ENCODE measurements at regions not wholly inside any gene's neighbourhood (a gene's known extent, or its start where the extent isn't known, plus 50 kb on each side); places are given as distances from the start of the nearest gene placed in this dataset.

- ChIA-PET CTCF (interaction anchor here (0.7 kb wide), 1 partner anchor 196 kb away, joined by 3 read pairs; no protein-coding TSS in a partner anchor), POLR2A (no interaction called here)
- no peaks in the 10 kb centered on the region for H3K27me3 Mint-ChIP-seq (ENCODE audit: low read depth)
- no peak overlapping the region for H3K4me3 Mint-ChIP-seq
- H3K9me3 Mint-ChIP-seq, result peaks cover 26% of the 10 kb centered on the region
- no peak overlapping the region for H3K27ac Mint-ChIP-seq
- ATAC-seq (no peak), DNase-seq (ENCODE audit: low spot score) (no peak)
- TF ChIP-seq, protein P1, sequence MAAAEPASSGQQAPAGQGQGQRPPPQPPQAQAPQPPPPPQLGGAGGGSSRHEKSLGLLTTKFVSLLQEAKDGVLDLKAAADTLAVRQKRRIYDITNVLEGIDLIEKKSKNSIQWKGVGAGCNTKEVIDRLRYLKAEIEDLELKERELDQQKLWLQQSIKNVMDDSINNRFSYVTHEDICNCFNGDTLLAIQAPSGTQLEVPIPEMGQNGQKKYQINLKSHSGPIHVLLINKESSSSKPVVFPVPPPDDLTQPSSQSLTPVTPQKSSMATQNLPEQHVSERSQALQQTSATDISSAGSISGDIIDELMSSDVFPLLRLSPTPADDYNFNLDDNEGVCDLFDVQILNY (CRISPR knock-in tag; IDR thresholded peaks at IDR 0.05), result no peak
- TF ChIP-seq SMAD4 (CRISPR knock-in tag; IDR thresholded peaks at IDR 0.05) (no peak), ATF2 (CRISPR knock-in tag; IDR thresholded peaks at IDR 0.05; ENCODE audit: borderline replicate concordance, low read depth) (no peak), NR2C2 (CRISPR knock-in tag; IDR thresholded peaks at IDR 0.05) (no peak), MYBL2 (CRISPR knock-in tag; IDR thresholded peaks at IDR 0.05) (no peak), RELA (CRISPR knock-in tag; IDR thresholded peaks at IDR 0.05; ENCODE audit: borderline replicate concordance) (no peak), ZNF396 (CRISPR knock-in tag; IDR thresholded peaks at IDR 0.05; ENCODE audit: borderline replicate concordance) (no peak), HMGA2 (CRISPR knock-in tag; IDR thresholded peaks at IDR 0.05) (no peak), MAX (CRISPR knock-in tag; IDR thresholded peaks at IDR 0.05) (no peak), FOXP1 (CRISPR knock-in tag; IDR thresholded peaks at IDR 0.05; ENCODE audit: borderline replicate concordance) (no peak), CREM (CRISPR knock-in tag; IDR thresholded peaks at IDR 0.05) (no peak), ZBTB21 (CRISPR knock-in tag; IDR thresholded peaks at IDR 0.05; ENCODE audit: borderline replicate concordance) (no peak), ZNF317 (CRISPR knock-in tag; IDR thresholded peaks at IDR 0.05; ENCODE audit: borderline replicate concordance, low read depth) (no peak)
- TF ChIP-seq, protein P2, sequence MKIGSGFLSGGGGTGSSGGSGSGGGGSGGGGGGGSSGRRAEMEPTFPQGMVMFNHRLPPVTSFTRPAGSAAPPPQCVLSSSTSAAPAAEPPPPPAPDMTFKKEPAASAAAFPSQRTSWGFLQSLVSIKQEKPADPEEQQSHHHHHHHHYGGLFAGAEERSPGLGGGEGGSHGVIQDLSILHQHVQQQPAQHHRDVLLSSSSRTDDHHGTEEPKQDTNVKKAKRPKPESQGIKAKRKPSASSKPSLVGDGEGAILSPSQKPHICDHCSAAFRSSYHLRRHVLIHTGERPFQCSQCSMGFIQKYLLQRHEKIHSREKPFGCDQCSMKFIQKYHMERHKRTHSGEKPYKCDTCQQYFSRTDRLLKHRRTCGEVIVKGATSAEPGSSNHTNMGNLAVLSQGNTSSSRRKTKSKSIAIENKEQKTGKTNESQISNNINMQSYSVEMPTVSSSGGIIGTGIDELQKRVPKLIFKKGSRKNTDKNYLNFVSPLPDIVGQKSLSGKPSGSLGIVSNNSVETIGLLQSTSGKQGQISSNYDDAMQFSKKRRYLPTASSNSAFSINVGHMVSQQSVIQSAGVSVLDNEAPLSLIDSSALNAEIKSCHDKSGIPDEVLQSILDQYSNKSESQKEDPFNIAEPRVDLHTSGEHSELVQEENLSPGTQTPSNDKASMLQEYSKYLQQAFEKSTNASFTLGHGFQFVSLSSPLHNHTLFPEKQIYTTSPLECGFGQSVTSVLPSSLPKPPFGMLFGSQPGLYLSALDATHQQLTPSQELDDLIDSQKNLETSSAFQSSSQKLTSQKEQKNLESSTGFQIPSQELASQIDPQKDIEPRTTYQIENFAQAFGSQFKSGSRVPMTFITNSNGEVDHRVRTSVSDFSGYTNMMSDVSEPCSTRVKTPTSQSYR (CRISPR knock-in tag; IDR thresholded peaks at IDR 0.05), result no peak
- TF ChIP-seq, protein P3, sequence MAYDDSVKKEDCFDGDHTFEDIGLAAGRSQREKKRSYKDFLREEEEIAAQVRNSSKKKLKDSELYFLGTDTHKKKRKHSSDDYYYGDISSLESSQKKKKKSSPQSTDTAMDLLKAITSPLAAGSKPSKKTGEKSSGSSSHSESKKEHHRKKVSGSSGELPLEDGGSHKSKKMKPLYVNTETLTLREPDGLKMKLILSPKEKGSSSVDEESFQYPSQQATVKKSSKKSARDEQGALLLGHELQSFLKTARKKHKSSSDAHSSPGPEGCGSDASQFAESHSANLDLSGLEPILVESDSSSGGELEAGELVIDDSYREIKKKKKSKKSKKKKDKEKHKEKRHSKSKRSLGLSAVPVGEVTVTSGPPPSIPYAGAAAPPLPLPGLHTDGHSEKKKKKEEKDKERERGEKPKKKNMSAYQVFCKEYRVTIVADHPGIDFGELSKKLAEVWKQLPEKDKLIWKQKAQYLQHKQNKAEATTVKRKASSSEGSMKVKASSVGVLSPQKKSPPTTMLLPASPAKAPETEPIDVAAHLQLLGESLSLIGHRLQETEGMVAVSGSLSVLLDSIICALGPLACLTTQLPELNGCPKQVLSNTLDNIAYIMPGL (CRISPR knock-in tag; IDR thresholded peaks at IDR 0.05), result no peak
- TF ChIP-seq, protein P4, sequence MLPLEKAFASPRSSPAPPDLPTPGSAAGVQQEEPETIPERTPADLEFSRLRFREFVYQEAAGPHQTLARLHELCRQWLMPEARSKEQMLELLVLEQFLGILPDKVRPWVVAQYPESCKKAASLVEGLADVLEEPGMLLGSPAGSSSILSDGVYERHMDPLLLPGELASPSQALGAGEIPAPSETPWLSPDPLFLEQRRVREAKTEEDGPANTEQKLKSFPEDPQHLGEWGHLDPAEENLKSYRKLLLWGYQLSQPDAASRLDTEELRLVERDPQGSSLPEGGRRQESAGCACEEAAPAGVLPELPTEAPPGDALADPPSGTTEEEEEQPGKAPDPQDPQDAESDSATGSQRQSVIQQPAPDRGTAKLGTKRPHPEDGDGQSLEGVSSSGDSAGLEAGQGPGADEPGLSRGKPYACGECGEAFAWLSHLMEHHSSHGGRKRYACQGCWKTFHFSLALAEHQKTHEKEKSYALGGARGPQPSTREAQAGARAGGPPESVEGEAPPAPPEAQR (CRISPR knock-in tag; IDR thresholded peaks at IDR 0.05), result no peak
- TF ChIP-seq, protein P5, sequence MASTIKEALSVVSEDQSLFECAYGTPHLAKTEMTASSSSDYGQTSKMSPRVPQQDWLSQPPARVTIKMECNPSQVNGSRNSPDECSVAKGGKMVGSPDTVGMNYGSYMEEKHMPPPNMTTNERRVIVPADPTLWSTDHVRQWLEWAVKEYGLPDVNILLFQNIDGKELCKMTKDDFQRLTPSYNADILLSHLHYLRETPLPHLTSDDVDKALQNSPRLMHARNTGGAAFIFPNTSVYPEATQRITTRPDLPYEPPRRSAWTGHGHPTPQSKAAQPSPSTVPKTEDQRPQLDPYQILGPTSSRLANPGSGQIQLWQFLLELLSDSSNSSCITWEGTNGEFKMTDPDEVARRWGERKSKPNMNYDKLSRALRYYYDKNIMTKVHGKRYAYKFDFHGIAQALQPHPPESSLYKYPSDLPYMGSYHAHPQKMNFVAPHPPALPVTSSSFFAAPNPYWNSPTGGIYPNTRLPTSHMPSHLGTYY (CRISPR knock-in tag; IDR thresholded peaks at IDR 0.05), result no peak
- TF ChIP-seq, protein P6, sequence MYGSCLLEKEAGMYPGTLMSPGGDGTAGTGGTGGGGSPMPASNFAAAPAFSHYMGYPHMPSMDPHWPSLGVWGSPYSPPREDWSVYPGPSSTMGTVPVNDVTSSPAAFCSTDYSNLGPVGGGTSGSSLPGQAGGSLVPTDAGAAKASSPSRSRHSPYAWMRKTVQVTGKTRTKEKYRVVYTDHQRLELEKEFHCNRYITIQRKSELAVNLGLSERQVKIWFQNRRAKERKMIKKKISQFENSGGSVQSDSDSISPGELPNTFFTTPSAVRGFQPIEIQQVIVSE (CRISPR knock-in tag; IDR thresholded peaks at IDR 0.05; ENCODE audit: borderline replicate concordance), result no peak
- H3K36me3 Mint-ChIP-seq, result no peaks in the 10 kb centered on the region
- no peaks in the 10 kb centered on the region for H3K4me1 Mint-ChIP-seq
Measured at GRCh38 chr9:99393993-99394392, 171.9 kb downstream of the SEC61B start.

Data from WTC11 (cell line).